Bronchial epithelial cell (primary cell): ENCODE measurements at regions not wholly inside any gene's neighbourhood (a gene's known extent, or its start where the extent isn't known, plus 50 kb on each side); places are given as distances from the start of the nearest gene placed in this dataset.

Experiments used
- DNase-seq: peaks from one replicate; pipeline ENCODE4 v3.0.0-alpha.2; 2010; ENCODE audit warnings: low read depth
- FAIRE-seq: peaks from 2 replicates; lab custom pipeline; 2011; peaks lifted over from hg19 to GRCh38; lab: Jason Lieb, UNC
- H3K27me3 ChIP-seq: 2 replicates; pipeline ENCODE4 v1.5.1; 2011; ENCODE audit warnings: low read length; ENCODE audit not compliant: control insufficient read depth, insufficient read depth
- H3K36me3 ChIP-seq: 2 replicates; pipeline ENCODE4 v1.5.1; 2011; ENCODE audit warnings: low read length; ENCODE audit not compliant: control insufficient read depth, insufficient read depth
- H3K4me3 ChIP-seq: 2 replicates; pipeline ENCODE4 v1.5.1; 2011; ENCODE audit warnings: mild to moderate bottlenecking, low read depth, low read length, control low read depth
- CTCF ChIP-seq: IDR thresholded peaks from 2 replicates; pipeline ENCODE4 v1.5.1; 2011; ENCODE audit warnings: mild to moderate bottlenecking, moderate library complexity, low read length, control low read depth, inconsistent platforms; ENCODE audit not compliant: insufficient read depth, severe bottlenecking

DNA sequence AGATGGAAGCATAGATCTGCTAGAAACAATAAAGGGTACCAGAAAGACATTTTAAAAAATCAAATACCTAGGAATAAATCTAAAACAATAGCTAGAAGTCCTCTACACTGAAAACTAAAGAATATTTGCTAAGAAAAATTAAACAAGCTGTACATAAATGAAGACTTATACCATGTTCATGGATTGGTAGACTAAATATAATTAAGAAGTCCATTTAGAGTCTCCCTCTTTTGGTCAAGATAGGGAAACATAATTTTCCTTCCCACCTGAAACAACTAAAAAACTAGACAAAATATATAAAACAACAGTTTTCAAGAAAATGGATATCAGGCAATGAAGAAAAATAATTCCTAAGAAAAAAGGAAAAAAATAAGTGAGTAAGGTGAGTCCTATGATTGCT lies 120.0 kb upstream of the TAB2 start:
- TF ChIP-seq CTCF: no peak
- no peak for DNase-seq
- Histone ChIP-seq H3K27me3 (no peaks in the 10 kb centered on the region), H3K36me3 (no peaks in the 10 kb centered on the region), H3K4me3 (no peak overlapping the region)
- FAIRE-seq: no peak

DNA sequence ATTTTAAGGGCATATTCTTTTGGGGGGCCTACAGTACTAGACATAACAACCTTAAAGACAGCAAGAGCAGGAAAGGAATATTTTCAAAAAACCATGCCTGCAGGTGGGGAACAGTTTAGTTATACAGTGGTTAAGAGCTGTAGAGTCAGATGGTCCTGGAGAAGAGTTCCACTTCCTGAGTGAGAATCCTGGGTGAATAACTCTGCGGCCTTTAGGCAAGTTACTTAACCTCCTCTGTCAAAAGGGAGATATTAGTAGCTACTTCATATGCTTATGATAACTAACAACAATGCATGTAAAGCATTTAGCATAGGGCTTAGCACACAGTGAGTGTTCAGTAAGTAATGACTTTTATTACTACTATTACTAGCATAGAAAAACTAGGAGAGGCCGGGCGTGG lies 119.2 kb upstream of the TAB2 start:
- no peak for FAIRE-seq
- no peak overlapping the region for H3K4me3 ChIP-seq
- no peaks in the 10 kb centered on the region for H3K36me3 ChIP-seq
- no peaks in the 10 kb centered on the region for H3K27me3 ChIP-seq
- DNase-seq: no peak
- no peak for TF ChIP-seq CTCF

DNA sequence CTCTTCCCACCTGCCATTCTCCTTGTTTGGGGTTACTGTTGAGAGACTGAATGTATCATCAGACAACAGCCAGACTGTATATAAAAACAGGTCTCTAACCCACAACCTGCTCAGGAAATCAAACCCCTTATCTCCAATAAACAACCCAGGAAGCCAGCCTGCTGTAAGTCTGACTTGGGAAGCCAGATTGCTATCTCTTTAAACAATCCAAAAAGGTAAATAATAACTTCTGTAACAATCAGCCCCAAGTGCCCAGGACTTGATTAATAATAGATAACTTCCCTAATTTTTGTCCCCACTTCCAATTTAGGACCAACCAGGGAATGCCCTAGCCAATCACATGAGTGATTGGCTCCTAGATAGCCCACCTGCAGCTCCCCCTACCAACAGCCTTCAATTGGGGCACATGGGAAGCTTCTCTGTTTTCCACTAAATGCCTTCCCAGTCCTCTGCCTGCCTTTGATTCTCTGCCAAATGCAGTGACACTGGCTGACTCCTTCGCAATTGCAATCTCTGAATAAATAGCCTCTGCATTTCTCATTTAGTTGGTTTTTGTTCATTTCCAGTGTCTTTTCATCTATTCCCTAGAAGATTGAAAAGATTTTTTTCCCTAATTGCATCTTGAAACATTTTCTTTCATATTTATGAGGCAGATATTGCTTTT lies 117.1 kb upstream of the TAB2 start:
- Histone ChIP-seq H3K36me3 (no peaks in the 10 kb centered on the region), H3K27me3 (no peaks in the 10 kb centered on the region), H3K4me3 (no peak overlapping the region)
- no peak for DNase-seq
- no peak for FAIRE-seq
- TF ChIP-seq CTCF: no peak

GRCh38 chr6:149201068-149201655 lies 116.3 kb upstream of the TAB2 start:
- no peaks in the 10 kb centered on the region for H3K36me3 ChIP-seq
- FAIRE-seq (no peak), DNase-seq (no peak)
- H3K4me3 ChIP-seq: no peak overlapping the region
- no peaks in the 10 kb centered on the region for H3K27me3 ChIP-seq
- no peak for TF ChIP-seq CTCF

DNA sequence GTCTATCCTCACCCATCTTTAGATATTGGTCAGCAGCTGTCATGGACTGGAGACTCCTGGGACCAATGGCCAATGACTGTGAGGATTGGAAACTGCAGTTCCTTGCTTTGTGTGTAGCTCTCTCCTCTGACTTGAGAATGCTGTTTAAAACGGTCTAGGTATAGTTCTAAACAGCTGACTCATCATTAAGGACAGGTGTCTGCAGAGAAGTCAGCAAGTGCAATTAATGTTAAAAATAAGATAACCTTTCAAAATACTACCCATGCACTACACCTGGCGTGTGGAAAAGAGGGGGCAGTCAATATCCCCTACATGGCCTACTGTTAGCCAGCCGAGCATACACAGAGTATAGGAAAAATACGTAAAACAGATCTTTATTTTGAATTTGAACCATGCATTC lies 115.4 kb upstream of the TAB2 start:
- no peak for FAIRE-seq
- Histone ChIP-seq H3K4me3 (no peak overlapping the region), H3K36me3 (no peaks in the 10 kb centered on the region), H3K27me3 (no peaks in the 10 kb centered on the region)
- DNase-seq: no peak
- no peak for TF ChIP-seq CTCF

GRCh38 chr6:149202952-149203351 lies 114.6 kb upstream of the TAB2 start:
- no peak for TF ChIP-seq CTCF
- Histone ChIP-seq H3K36me3 (no peaks in the 10 kb centered on the region), H3K27me3 (no peaks in the 10 kb centered on the region), H3K4me3 (no peak overlapping the region)
- FAIRE-seq (no peak), DNase-seq (no peak)
